NCI-H146 treated with DMSO at 0.1 percent for 48 hours (cell line): ENCODE measurements at regions not wholly inside any gene's neighbourhood (a gene's known extent, or its start where the extent isn't known, plus 50 kb on each side); places are given as distances from the start of the nearest gene placed in this dataset.

ENCODE experiments used
- DNase-seq: peaks from one replicate; lab custom pipeline; 2025; ENCODE audit not compliant: unreplicated experiment; lab: John Stamatoyannopoulos, UW

- no peak for DNase-seq
These were observed 103.4 kb downstream of the FOXL1 start for GRCh38 chr16:86681757-86682106.

- no peak for DNase-seq
These were observed 104.0 kb downstream of the FOXL1 start for GRCh38 chr16:86682219-86682904.

GRCh38 chr16:86683441-86684194 is 105.3 kb downstream of the FOXL1 start:
- no peak for DNase-seq

GRCh38 chr16:86685076-86685475 is 106.7 kb downstream of the FOXL1 start:
- no peak for DNase-seq

GRCh38 chr16:86690970-86691369 is 112.6 kb downstream of the FOXL1 start:
- no peak for DNase-seq

- no peak for DNase-seq
These were observed 114.1 kb downstream of the FOXL1 start for GRCh38 chr16:86692426-86692825.

- no peak for DNase-seq
These were observed 114.7 kb downstream of the FOXL1 start for GRCh38 chr16:86693033-86693432.

- DNase-seq, result no peak
These were observed 119.4 kb downstream of the FOXL1 start for GRCh38 chr16:86697715-86698114.

- no peak for DNase-seq
These were observed 121.9 kb downstream of the FOXL1 start for GRCh38 chr16:86700046-86700945.

- no peak for DNase-seq
These were observed 123.1 kb downstream of the FOXL1 start for GRCh38 chr16:86701286-86701975.

GRCh38 chr16:86702824-86703588 is 124.7 kb downstream of the FOXL1 start:
- DNase-seq, result no peak

- DNase-seq, result no peak
These were observed 126.2 kb downstream of the FOXL1 start for GRCh38 chr16:86704516-86704915.

- DNase-seq, result no peak
These were observed 128.4 kb downstream of the FOXL1 start for GRCh38 chr16:86706726-86707125.

GRCh38 chr16:86707171-86707570 is 128.8 kb downstream of the FOXL1 start:
- no peak for DNase-seq

- DNase-seq, result no peak
These were observed 129.2 kb downstream of the FOXL1 start for GRCh38 chr16:86707581-86707980.

GRCh38 chr16:86708431-86708830 is 130.1 kb downstream of the FOXL1 start:
- no peak for DNase-seq

GRCh38 chr16:86709103-86709502 is 130.8 kb downstream of the FOXL1 start:
- DNase-seq, result no peak

GRCh38 chr16:86709902-86710601 is 131.7 kb downstream of the FOXL1 start:
- no peak for DNase-seq

- DNase-seq, result no peak
These were observed 132.2 kb downstream of the FOXL1 start for GRCh38 chr16:86710602-86710950.
